DOHH2 (cell line): ENCODE measurements at regions not wholly inside any gene's neighbourhood (a gene's known extent, or its start where the extent isn't known, plus 50 kb on each side); places are given as distances from the start of the nearest gene placed in this dataset.

Experiments
- EZH2phosphoT487 ChIP-seq: fragments of 200-600 bp; sonication (generic); IDR thresholded peaks from 2 replicates; pipeline ENCODE4 v1.6.1; 2017; ENCODE audit warnings: borderline replicate concordance, mild to moderate bottlenecking, antibody characterized with exemption, low read length, moderate library complexity, mixed read lengths
- TF ChIP-seq, protein P1 (sequence below): fragments of 200-600 bp; sonication (generic); IDR thresholded peaks from one replicate; pipeline ENCODE4 v1.5.1; 2014; ENCODE audit warnings: antibody characterized with exemption, mild to moderate bottlenecking, low read depth, low read length; ENCODE audit not compliant: poor library complexity, severe bottlenecking

DNA sequence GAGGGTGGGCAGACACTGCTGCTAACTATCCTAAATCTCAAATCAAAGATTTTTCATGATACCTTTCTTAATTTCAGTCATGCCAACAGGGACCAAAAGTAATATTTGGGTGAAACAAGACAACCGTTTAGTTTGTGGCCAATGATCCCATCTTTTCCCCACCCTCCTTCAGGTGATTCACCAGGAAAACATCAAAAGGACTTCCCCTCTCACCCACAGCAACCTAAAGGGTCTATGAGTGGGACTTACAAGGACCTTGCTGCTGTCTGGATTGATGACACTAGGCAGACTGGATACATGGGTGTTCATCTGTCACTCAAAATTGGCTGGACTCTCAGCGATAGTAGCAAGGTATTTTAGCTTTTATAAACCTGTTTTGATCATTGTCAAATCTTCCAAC lies 62.0 kb upstream of the ZC3H12C start:
- TF ChIP-seq, protein P1, sequence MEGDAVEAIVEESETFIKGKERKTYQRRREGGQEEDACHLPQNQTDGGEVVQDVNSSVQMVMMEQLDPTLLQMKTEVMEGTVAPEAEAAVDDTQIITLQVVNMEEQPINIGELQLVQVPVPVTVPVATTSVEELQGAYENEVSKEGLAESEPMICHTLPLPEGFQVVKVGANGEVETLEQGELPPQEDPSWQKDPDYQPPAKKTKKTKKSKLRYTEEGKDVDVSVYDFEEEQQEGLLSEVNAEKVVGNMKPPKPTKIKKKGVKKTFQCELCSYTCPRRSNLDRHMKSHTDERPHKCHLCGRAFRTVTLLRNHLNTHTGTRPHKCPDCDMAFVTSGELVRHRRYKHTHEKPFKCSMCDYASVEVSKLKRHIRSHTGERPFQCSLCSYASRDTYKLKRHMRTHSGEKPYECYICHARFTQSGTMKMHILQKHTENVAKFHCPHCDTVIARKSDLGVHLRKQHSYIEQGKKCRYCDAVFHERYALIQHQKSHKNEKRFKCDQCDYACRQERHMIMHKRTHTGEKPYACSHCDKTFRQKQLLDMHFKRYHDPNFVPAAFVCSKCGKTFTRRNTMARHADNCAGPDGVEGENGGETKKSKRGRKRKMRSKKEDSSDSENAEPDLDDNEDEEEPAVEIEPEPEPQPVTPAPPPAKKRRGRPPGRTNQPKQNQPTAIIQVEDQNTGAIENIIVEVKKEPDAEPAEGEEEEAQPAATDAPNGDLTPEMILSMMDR: no peak
- no peak for TF ChIP-seq EZH2phosphoT487
